Peyer's patch (tissue), 4 donors: ENCODE measurements at regions not wholly inside any gene's neighbourhood (a gene's known extent, or its start where the extent isn't known, plus 50 kb on each side); places are given as distances from the start of the nearest gene placed in this dataset.

Experiments
- POLR2A ChIP-seq, 2 donors: fragments of 450-650 bp; IDR thresholded peaks; one replicate each; pipeline ENCODE4 v1.5.1; 2017; ENCODE audit warnings: antibody characterized with exemption in 2 of 2, mild to moderate bottlenecking in 2 of 2, moderate library complexity in 2 of 2
- TF ChIP-seq, protein P1 (sequence below), 6 experiments: fragments of 450-650 bp in 4 of 6; fragments of 200-600 bp in 2 of 6; sonication (generic) in 1 of 6; IDR thresholded peaks; one replicate each; pipeline ENCODE4 v1.5.1; 2017 to 2019; ENCODE audit warnings: antibody characterized with exemption in 6 of 6, mild to moderate bottlenecking in 3 of 6, moderate library complexity in 1 of 6

DNA sequence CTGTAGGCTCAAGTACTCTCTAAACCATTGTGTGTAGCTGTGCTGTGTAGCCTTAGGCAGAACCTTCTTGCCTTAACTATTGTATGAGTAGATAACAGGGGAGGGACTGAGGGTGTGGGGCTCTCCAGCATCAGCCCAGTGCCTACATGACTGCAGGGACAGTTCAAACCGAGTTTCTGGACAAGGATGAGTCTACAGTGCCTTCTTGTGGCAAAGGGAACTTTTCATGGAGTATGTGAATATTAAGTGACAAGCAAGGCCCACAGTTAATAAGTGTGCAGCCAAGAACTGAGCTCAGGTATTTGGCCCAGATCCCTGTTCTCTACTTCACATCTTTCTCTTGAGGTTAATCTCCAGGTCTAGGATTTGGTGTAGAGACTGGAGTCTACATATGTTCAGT lies 424.4 kb upstream of the LARGE1 start:
- no peak for TF ChIP-seq POLR2A (IDR thresholded peaks at IDR 0.05)
- TF ChIP-seq, protein P1, sequence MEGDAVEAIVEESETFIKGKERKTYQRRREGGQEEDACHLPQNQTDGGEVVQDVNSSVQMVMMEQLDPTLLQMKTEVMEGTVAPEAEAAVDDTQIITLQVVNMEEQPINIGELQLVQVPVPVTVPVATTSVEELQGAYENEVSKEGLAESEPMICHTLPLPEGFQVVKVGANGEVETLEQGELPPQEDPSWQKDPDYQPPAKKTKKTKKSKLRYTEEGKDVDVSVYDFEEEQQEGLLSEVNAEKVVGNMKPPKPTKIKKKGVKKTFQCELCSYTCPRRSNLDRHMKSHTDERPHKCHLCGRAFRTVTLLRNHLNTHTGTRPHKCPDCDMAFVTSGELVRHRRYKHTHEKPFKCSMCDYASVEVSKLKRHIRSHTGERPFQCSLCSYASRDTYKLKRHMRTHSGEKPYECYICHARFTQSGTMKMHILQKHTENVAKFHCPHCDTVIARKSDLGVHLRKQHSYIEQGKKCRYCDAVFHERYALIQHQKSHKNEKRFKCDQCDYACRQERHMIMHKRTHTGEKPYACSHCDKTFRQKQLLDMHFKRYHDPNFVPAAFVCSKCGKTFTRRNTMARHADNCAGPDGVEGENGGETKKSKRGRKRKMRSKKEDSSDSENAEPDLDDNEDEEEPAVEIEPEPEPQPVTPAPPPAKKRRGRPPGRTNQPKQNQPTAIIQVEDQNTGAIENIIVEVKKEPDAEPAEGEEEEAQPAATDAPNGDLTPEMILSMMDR (IDR thresholded peaks at IDR 0.05), result peak in 3 of 6 experiments; percentile 7 to 24 (median 7)
